ENCODE measurements at regions not wholly inside any gene's neighbourhood (a gene's known extent, or its start where the extent isn't known, plus 50 kb on each side); places are given as distances from the start of the nearest gene placed in this dataset.
"Not testable (repeated sequence)": the region's sequence is repeated elsewhere in the genome, so short reads cannot be mapped to it uniquely, and the experiment has no call there.

GRCh38 chr12:73714655-73715054 is 823.0 kb upstream of the ATXN7L3B start:
- DNase-seq (ENCODE audit: low read depth), result no peak
- no peak for TF ChIP-seq CTCF (IDR thresholded peaks at IDR 0.05; ENCODE audit: control insufficient read depth, extremely low read depth, insufficient read depth)

GRCh38 chr12:73716143-73716542 is 821.5 kb upstream of the ATXN7L3B start:
- not testable (repeated sequence) for H3K4me3 ChIP-seq (ENCODE audit: low read depth, low read length); DNase-seq (ENCODE audit: low read depth)

More at GRCh38 chr12:73714655-73715054, 823.0 kb upstream of the ATXN7L3B start:
- H3K4me3 ChIP-seq (ENCODE audit: low read depth, low read length), result no peak overlapping the region

- H3K4me3 ChIP-seq (ENCODE audit: low read depth, low read length), result no peak overlapping the region
- no peak for DNase-seq (ENCODE audit: low read depth)
- TF ChIP-seq CTCF (IDR thresholded peaks at IDR 0.05; ENCODE audit: control insufficient read depth, extremely low read depth, insufficient read depth), result no peak
These were observed 818.4 kb upstream of the ATXN7L3B start for GRCh38 chr12:73719223-73719622.

GRCh38 chr12:73726881-73727280 is 810.8 kb upstream of the ATXN7L3B start:
- DNase-seq (ENCODE audit: low read depth), result no peak
- TF ChIP-seq CTCF (IDR thresholded peaks at IDR 0.05; ENCODE audit: control insufficient read depth, extremely low read depth, insufficient read depth), result no peak
- no peak overlapping the region for H3K4me3 ChIP-seq (ENCODE audit: low read depth, low read length)

- no peak for DNase-seq (ENCODE audit: low read depth)
- no peak for TF ChIP-seq CTCF (IDR thresholded peaks at IDR 0.05; ENCODE audit: control insufficient read depth, extremely low read depth, insufficient read depth)
- H3K4me3 ChIP-seq (ENCODE audit: low read depth, low read length), result no peak overlapping the region
These were observed 806.0 kb upstream of the ATXN7L3B start for GRCh38 chr12:73731658-73732057.

- DNase-seq (ENCODE audit: low read depth), result no peak
- H3K4me3 ChIP-seq (ENCODE audit: low read depth, low read length), result no peak overlapping the region
- no peak for TF ChIP-seq CTCF (IDR thresholded peaks at IDR 0.05; ENCODE audit: control insufficient read depth, extremely low read depth, insufficient read depth)
These were observed 768.3 kb upstream of the ATXN7L3B start for GRCh38 chr12:73769337-73769736.

- TF ChIP-seq CTCF (IDR thresholded peaks at IDR 0.05; ENCODE audit: control insufficient read depth, extremely low read depth, insufficient read depth), result no peak
These were observed 739.1 kb upstream of the ATXN7L3B start for GRCh38 chr12:73798523-73798922.

More at GRCh38 chr12:73798523-73798922, 739.1 kb upstream of the ATXN7L3B start:
- no peak overlapping the region for H3K4me3 ChIP-seq (ENCODE audit: low read depth, low read length)
- no peak for DNase-seq (ENCODE audit: low read depth)

All from LNCaP clone FGC (cell line).